GM19240 (cell line): ENCODE measurements at regions not wholly inside any gene's neighbourhood (a gene's known extent, or its start where the extent isn't known, plus 50 kb on each side); places are given as distances from the start of the nearest gene placed in this dataset.

ENCODE experiments used
- DNase-seq: peaks from one replicate; pipeline ENCODE4 v3.0.0; 2011; ENCODE audit warnings: low spot score; ENCODE audit not compliant: insufficient read length

DNA sequence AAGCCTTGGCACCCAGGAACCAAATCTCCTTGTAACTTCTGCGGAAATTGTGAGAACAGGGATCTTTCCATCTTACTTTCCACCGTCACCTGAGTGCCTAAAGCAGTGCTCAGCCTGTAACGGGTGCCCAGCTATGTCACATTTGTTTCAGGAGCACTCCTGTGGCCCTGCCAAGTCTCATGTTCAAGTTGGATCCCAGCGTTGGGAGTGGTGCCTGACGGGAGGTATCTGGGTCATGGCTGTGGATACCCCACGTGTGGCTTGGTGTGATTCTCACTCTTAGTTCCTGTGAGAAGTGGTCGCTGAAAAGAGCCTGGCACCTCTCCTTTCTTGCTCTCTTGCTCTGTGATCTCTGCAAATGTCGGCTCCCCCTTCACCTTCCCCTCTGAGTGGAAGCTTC is 114.9 kb downstream of the UQCRFS1 start:
- DNase-seq: no peak

GRCh38 chr19:29096896-29097295 is 116.1 kb downstream of the UQCRFS1 start:
- DNase-seq: no peak

DNA sequence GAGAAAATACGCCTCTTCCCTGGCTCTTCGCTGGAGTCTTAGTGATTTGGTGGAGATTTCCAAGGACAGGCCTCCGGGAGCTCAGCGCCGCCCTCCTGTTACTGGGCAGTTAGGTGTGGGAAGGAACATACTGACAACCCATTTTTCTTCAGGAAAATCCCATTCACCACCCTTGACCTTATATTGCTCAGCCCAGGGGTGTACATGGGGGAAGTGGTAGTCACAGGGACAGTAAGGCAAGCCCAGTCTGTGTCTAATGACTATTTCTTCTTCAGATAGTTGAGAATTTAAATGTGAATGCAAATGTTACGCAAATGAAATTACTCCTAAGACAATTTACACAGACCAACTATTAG is 119.4 kb downstream of the UQCRFS1 start:
- DNase-seq: no peak

DNA sequence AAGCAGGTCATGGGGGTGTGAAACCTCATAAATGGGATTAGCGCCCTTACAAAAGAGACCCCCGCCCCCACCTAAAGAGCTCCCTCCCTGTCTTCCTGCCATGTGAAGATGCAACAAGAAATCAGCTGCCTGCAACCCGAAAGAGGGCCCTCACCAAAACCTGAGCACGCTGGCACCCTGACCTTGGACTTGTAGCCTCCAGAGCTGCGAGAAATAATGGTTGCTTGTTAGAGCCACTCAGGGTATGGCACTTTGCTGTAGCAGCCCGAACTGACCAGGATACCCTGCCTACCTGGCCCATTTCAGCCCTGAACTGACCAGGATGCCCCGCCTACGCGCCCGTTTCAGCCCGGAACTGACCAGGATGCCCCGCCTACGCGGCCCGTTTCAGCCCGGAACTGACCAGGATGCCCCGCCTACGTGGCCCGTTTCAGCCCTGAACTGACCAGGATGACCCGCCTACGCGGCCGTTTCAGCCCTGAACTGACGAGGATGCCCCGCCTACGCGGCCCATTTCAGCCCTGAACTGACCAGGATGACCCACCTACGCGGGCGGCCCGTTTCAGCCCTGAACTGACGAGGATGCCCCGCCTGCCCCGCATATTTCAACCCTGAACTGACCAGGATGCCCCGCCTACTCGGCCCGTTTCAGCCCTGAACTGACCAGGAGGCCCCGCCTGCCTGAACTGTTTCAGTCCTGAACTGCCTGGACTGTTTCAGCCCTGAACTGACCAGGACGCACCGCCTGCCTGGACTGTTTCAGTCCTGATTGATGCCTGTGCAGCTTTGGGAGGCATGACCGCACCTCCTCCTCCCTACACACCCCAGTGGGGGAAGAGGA is 120.0 kb downstream of the UQCRFS1 start:
- no peak for DNase-seq

- no peak for DNase-seq
Observed at GRCh38 chr19:29090783-29091526, 122.0 kb downstream of the UQCRFS1 start.

GRCh38 chr19:29089315-29089870 is 123.6 kb downstream of the UQCRFS1 start:
- DNase-seq: no peak

- DNase-seq: no peak
Observed at GRCh38 chr19:29088761-29089160, 124.2 kb downstream of the UQCRFS1 start.

- no peak for DNase-seq
Observed at GRCh38 chr19:29086646-29087045, 126.3 kb downstream of the UQCRFS1 start.

- DNase-seq: no peak
Observed at GRCh38 chr19:29086182-29086581, 126.8 kb downstream of the UQCRFS1 start.

DNA sequence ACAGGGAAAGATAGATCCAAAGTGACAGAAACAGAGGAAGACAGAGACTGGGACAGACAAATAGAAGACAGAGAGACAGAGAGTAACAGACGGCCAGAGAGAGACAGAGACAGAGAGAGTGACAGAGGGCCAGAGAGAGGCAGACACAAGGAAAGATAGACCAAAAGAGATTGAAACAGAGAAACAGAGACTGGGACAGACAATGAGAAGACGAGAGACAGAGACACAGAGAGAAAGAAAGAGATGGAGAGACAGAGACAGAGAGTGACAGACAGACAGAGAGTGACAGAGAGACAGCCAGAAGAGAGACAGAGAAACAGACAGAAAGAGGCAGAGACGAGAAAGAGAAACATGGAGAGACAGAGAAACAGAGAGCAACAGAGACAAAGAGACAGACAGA is 127.3 kb downstream of the UQCRFS1 start:
- DNase-seq: no peak

DNA sequence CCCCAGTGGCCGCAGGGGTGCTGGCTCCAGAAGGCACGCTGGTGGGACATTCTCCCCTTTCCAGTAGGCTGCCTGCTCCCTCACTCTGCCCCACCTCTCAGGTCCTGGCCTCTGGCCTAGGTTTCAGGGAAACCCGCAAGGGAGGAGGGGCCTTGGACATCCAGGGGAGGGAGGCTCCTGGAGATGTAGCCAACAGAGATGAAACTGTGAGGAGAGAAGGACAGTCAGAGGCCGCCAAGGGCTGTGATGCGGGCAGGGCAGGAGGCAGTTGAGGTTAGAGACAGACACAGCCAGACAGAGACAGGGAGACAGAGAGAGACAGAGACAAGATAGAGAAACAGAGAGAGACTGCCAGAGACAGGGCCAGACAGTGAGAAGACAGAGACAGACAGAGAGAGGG is 127.7 kb downstream of the UQCRFS1 start:
- DNase-seq: no peak

GRCh38 chr19:29084266-29084665 is 128.7 kb downstream of the UQCRFS1 start:
- DNase-seq: no peak

DNA sequence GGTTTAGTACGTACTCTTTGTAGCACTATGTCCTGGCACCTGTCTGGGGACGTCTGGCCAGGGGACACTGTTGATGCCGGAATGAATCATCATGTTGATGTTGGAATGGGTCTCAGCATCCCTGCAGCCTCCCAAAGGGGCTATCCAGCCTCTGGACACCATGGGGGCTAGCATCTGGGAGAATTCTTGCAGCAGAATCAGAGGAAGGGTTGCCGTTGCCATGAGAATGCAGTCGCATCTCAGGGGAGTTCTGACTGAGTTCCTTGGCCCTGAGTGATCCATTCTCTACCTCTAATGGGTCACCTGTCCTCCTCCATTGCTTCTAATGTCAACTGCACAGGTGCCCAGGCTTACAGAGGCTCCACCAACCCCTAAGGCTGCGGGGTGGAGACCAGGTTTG is 129.1 kb downstream of the UQCRFS1 start:
- DNase-seq: no peak

DNA sequence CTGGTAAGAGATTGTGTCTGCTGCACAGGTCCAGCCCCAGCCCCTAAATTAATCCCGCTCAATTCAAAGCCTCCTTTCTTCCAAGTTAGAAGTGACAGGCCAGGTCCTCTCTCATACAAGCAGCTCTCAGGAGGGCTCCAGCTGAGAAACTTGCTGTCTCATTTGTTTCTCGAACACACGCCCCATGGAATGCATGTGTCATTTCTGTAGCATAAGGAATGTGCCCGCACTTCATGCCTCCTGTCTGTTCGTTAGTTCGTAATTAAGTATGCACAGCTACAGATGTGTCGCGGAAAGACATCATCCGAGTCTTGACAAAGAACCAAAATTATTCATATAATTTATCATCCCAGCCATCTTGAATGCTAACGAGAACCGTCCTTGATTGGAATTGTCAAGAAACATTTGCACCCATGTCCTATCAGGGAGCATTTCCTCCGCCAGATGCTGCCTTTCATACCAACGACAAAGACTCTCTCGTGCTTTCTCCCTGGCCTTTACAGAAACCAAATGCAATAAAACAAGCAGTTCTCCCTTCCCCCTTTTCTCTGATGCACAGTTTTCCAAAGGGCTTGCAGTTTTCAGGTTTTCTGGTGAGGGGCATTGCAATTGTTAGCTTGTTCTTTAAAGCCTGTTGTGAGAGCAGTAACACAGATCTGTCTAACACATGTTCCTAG is 133.5 kb downstream of the UQCRFS1 start:
- no peak for DNase-seq

DNA sequence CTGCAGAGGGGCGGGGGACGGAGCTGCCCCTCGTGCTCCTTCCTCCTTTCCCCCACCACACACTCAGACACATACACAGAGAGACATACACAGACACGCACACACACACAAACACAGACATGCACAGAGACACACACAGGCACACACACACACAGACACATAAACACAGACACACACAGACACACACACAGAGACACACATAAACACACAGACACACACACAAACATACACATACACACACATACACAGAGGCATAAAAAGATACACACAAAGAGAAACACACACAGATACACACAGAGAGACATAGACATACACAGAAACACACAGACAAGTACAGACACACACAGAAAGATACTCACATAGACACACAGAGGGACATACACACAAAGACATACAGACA is 136.0 kb downstream of the UQCRFS1 start:
- DNase-seq: no peak

- no peak for DNase-seq
Observed at GRCh38 chr19:29076161-29076560, 136.8 kb downstream of the UQCRFS1 start.

DNA sequence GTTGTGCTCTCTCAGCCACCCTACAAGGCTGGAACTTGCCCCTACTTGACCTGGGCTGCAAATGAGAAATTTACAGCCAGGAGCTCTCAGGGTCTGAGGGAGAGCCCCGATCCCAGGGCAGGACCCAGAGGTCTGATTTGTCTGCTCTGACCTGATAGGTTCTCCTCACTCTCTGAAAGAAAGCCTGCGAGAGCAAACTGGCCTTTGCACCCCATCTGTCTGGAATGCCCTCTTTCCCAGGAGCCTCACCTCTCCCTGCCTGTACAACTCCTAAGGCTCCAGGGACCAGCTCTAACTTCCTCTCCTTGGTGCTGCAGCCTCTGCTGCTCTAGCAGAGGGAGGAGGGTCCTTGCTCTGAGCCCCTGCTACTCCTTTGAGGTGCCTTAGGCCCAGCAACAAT is 137.8 kb downstream of the UQCRFS1 start:
- no peak for DNase-seq

DNA sequence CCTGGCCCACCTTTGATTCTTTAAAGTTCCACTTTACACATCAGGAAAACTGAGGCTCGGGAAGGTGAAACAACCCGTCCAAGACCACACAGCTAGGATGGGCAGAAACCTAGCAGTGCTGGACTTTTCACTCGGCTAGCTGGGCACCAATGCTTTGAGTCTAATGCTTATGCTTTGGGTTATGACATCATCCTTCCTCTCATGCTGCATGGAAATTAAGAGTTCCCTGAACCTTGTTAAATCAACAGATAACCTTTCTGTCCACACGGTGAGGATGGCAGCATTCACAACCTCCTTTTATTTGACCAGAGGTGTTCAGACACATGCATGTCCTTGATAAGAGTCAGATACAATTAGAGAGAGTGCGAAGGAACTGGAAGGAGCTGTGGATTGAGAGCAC is 138.4 kb downstream of the UQCRFS1 start:
- no peak for DNase-seq

DNA sequence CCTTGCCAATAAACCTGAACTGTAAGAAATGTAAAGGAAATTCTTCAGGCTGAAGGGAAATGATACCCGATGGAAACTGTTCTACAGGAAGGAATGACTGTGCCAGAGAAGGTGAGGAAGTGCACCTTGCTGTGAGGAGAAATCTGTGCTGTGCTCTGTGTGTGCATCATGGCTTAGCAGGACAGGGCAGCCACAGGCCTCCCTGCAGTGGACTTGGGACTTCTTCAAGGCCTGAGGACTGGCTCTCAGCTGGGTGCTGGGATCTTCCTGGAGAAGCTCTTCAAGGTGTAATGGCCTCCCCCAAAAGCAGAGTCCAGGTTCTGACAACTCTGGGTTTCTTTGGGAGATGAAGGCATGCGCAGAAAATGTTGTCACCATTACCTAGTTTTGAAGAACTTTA is 145.1 kb downstream of the UQCRFS1 start:
- no peak for DNase-seq

DNA sequence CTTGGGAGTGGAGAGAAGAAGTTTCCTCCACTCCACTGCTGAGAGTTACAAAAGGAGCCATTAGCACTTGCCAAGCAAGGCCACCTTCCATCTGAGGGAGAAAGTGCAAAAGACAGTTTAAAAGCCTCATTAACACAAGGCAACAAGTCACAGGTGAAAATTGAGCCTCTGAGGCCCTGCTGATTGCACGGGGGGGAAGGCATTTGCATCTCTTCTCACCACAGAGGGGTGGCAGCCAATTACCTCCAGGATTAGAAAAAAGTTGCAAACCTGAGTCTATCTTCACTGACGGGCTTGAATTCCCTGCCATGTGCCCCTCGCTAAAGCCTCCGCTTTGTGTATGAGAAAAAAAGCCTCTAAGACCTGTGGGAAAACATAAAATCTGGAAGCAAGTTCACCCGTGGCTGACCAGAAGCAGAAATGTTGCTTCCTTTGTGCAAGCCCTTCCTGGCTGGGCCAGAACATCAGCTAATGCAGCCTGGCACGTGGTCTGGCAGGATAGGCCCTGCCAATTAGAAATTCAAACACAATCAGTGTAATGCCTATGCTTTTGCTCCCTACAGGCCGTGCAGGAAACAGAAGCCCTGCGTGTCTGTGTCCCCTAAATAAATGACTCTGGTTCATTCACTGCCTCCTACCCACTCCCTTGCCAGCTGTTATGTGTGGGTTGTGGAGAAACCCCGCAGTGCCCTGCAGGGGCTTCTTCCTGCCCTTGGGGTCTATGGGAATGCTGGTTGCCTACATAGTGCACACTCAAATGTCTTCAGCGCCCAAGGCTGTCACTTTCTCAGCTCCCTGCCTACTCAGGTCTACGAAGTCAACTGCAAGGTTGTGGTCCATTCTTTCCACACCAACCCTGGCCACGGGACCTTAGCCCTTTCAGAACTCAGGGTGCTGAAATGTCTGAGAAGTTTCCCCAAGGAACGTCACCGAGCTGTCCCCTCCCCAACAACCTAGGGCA is 150.2 kb downstream of the UQCRFS1 start:
- no peak for DNase-seq

GRCh38 chr19:29060813-29061364 is 152.1 kb downstream of the UQCRFS1 start:
- DNase-seq: no peak
